Fibroblast of lung (primary cell): ENCODE measurements at regions not wholly inside any gene's neighbourhood (a gene's known extent, or its start where the extent isn't known, plus 50 kb on each side); places are given as distances from the start of the nearest gene placed in this dataset.

ENCODE experiments used
- CTCF ChIP-seq, 2 donors: IDR thresholded peaks in 1 of 2; conservative IDR thresholded peaks in 1 of 2; 1 replicate in 1 of 2; 2 replicates in 1 of 2; pipeline ENCODE4 v1.5.1; 2011 to 2012; ENCODE audit warnings: low read length in 2 of 2, control low read depth in 1 of 2, inconsistent platforms in 1 of 2, low read depth in 1 of 2, mild to moderate bottlenecking in 1 of 2
- EZH2 ChIP-seq: IDR thresholded peaks from 2 replicates; pipeline ENCODE4 v1.5.1; 2012; ENCODE audit warnings: low read length, control low read depth, mild to moderate bottlenecking; ENCODE audit errors: missing control alignments

GRCh38 chr1:30313176-30313575 lies 410.2 kb downstream of the MATN1 start:
- TF ChIP-seq CTCF (conservative IDR thresholded peaks at IDR 0.05 in 1 of 2, IDR thresholded peaks at IDR 0.05 in 1 of 2; ENCODE audit: low read depth in 1 of 2, low read length in 2 of 2) = no peak
- no peak for TF ChIP-seq EZH2
